ENCODE measurements at regions not wholly inside any gene's neighbourhood (a gene's known extent, or its start where the extent isn't known, plus 50 kb on each side); places are given as distances from the start of the nearest gene placed in this dataset.

GRCh38 chr10:129210876-129211275, 256.2 kb upstream of the MGMT start:
- no peak for TF ChIP-seq CTCF (IDR thresholded peaks at IDR 0.05)
- no peak for TF ChIP-seq POLR2A (IDR thresholded peaks at IDR 0.05)
